ENCODE measurements at regions not wholly inside any gene's neighbourhood (a gene's known extent, or its start where the extent isn't known, plus 50 kb on each side); places are given as distances from the start of the nearest gene placed in this dataset.
"Not testable (repeated sequence)": the region's sequence is repeated elsewhere in the genome, so short reads cannot be mapped to it uniquely, and the experiment has no call there.

DNA sequence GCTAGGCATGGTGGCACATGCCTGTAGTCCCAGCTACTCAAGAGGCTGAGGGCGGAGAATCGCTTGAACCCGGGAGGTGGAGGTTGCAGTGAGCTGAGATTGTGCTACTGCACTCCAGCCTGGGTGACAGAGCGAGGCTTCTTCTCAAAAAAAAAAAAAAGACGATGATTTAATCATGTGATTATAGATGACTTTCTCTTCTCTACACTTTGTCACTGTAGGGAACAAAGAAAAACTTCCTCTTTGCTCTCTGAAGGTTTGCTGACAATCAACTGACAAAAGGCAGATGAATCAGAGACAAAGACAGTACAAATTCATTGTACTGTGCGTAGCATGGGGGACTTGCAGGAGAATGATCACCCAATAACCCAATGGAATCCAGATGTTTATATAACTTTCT is 108.0 kb downstream of the BDH1 start:
- not testable (repeated sequence) for TF ChIP-seq POLR2A (IDR thresholded peaks at IDR 0.05)
- TF ChIP-seq, protein P1, sequence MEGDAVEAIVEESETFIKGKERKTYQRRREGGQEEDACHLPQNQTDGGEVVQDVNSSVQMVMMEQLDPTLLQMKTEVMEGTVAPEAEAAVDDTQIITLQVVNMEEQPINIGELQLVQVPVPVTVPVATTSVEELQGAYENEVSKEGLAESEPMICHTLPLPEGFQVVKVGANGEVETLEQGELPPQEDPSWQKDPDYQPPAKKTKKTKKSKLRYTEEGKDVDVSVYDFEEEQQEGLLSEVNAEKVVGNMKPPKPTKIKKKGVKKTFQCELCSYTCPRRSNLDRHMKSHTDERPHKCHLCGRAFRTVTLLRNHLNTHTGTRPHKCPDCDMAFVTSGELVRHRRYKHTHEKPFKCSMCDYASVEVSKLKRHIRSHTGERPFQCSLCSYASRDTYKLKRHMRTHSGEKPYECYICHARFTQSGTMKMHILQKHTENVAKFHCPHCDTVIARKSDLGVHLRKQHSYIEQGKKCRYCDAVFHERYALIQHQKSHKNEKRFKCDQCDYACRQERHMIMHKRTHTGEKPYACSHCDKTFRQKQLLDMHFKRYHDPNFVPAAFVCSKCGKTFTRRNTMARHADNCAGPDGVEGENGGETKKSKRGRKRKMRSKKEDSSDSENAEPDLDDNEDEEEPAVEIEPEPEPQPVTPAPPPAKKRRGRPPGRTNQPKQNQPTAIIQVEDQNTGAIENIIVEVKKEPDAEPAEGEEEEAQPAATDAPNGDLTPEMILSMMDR (IDR thresholded peaks at IDR 0.05) = not testable (repeated sequence)
